GM19467 (cell line): ENCODE measurements at regions not wholly inside any gene's neighbourhood (a gene's known extent, or its start where the extent isn't known, plus 50 kb on each side); places are given as distances from the start of the nearest gene placed in this dataset.

Experiments
- ATAC-seq: cut with Tn5 transposase; IDR thresholded peaks from one replicate; pipeline ENCODE4 v1.9.1; 2021; ENCODE audit warnings: mild to moderate bottlenecking, moderate library complexity; ENCODE audit not compliant: unreplicated experiment

- no peak for ATAC-seq
These were observed 293.6 kb upstream of the ATP5MC3 start for GRCh38 chr2:175475130-175475529.

- ATAC-seq = no peak
These were observed 287.1 kb upstream of the ATP5MC3 start for GRCh38 chr2:175468431-175469098.

GRCh38 chr2:175465101-175465500, 283.6 kb upstream of the ATP5MC3 start:
- ATAC-seq = no peak

- no peak for ATAC-seq
These were observed 282.8 kb upstream of the ATP5MC3 start for GRCh38 chr2:175464311-175464670.

- no peak for ATAC-seq
These were observed 282.2 kb upstream of the ATP5MC3 start for GRCh38 chr2:175463589-175464310.

GRCh38 chr2:175463169-175463568, 281.7 kb upstream of the ATP5MC3 start:
- no peak for ATAC-seq

GRCh38 chr2:175462246-175462645, 280.7 kb upstream of the ATP5MC3 start:
- no peak for ATAC-seq

- no peak for ATAC-seq
These were observed 280.3 kb upstream of the ATP5MC3 start for GRCh38 chr2:175461839-175462238.

GRCh38 chr2:175457895-175458448, 276.5 kb upstream of the ATP5MC3 start:
- ATAC-seq = no peak

- ATAC-seq = no peak
These were observed 273.5 kb upstream of the ATP5MC3 start for GRCh38 chr2:175454953-175455389.

GRCh38 chr2:175450029-175450760, 268.7 kb upstream of the ATP5MC3 start:
- ATAC-seq = no peak

GRCh38 chr2:175449616-175450015, 268.1 kb upstream of the ATP5MC3 start:
- no peak for ATAC-seq

- ATAC-seq = no peak
These were observed 264.7 kb upstream of the ATP5MC3 start for GRCh38 chr2:175446201-175446600.

- ATAC-seq = no peak
These were observed 263.8 kb upstream of the ATP5MC3 start for GRCh38 chr2:175445281-175445680.

GRCh38 chr2:175442441-175442840, 260.9 kb upstream of the ATP5MC3 start:
- ATAC-seq = no peak

GRCh38 chr2:175441181-175441761, 259.8 kb upstream of the ATP5MC3 start:
- no peak for ATAC-seq

GRCh38 chr2:175439416-175439815, 257.9 kb upstream of the ATP5MC3 start:
- ATAC-seq = no peak

GRCh38 chr2:175437167-175437566, 255.7 kb upstream of the ATP5MC3 start:
- ATAC-seq = no peak

GRCh38 chr2:175436076-175436475, 254.6 kb upstream of the ATP5MC3 start:
- ATAC-seq = no peak

- no peak for ATAC-seq
These were observed 253.5 kb upstream of the ATP5MC3 start for GRCh38 chr2:175435012-175435411.

- ATAC-seq = no peak
These were observed 251.3 kb upstream of the ATP5MC3 start for GRCh38 chr2:175432793-175433192.
